GM13976 (cell line): ENCODE measurements at regions not wholly inside any gene's neighbourhood (a gene's known extent, or its start where the extent isn't known, plus 50 kb on each side); places are given as distances from the start of the nearest gene placed in this dataset.

Experiments used
- DNase-seq: peaks from one replicate; pipeline ENCODE4 v3.0.0; 2012; ENCODE audit warnings: low spot score
- CTCF ChIP-seq: IDR thresholded peaks from 2 replicates; pipeline ENCODE4 v1.5.1; 2012; ENCODE audit warnings: borderline replicate concordance, mild to moderate bottlenecking; ENCODE audit not compliant: insufficient read depth; ENCODE audit errors: extremely low read depth, missing control alignments, control extremely low read depth
- in situ Hi-C: fragments of 300-500 bp; cut with MboI; formaldehyde crosslinking; loops from one replicate; pipeline ENCODE4 v1.12.0; 2022; ENCODE audit warnings: low sequenced_read_pairs, mixed read lengths, inconsistent platforms; ENCODE audit not compliant: unreplicated experiment

DNA sequence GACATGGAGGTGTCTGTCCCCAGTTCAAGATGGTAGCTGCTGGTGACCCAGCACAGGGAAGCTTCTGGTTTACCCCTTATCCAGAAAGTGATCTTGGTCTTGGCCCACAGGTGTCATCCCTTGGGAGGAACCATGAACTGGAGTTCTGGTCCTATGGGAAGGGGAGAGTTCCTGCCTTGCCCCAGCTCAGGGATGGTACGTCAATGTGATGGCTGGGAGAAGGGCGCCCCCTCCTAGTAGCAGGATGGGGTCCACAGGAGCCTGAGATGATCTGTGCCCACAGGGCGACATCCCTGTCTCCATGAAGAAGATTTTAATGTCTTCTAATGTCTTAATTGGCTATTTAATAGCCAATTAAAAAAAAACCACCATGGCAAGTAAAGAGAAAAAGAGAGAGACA lies 249.8 kb downstream of the SIPA1L2 start:
- no peak for DNase-seq
- TF ChIP-seq CTCF: no peak
- in situ Hi-C loops: no loop called here

GRCh38 chr1:232379063-232379434 lies 250.9 kb downstream of the SIPA1L2 start:
- TF ChIP-seq CTCF: no peak
- in situ Hi-C loops: no loop called here
- DNase-seq: no peak

DNA sequence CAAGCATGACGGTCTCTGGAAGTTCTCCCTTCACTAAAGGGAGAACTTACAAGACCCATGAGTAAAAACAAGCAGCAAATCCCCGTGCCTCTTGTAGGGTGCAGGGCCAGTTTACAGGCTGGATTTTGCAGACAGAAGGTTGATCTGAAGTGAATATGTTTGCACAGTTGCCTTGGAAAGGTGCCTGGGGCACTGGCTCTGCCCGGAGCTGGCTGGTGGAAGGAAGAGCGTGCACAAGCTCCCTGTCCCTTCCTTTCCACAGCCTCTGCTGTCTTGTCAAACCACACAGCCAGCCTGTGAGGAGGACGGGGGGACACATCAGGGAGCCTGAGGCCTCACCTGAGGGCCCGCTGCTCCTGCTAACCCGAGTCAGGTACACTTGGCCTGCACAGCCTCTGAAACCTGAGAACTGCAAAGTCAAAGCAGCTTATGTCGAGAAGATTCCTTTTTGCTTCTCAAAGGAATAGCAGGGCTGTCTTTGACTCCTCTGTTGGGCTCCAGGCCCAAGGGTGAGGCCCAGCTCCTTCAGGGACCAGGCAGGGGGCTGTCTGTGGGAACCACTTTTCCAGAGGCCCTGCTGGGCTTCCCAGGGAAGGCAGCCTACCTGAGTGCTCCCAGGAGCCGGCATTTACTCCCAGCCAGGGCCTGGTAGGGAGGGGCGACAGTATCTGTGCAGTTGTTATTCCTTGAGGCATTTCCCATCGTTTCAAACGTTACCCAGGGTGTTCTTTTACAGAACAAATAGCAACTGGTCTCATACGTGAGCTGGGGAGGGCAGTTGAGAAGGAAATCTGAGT lies 251.5 kb downstream of the SIPA1L2 start:
- TF ChIP-seq CTCF: no peak
- in situ Hi-C loops: no loop called here
- DNase-seq: no peak

DNA sequence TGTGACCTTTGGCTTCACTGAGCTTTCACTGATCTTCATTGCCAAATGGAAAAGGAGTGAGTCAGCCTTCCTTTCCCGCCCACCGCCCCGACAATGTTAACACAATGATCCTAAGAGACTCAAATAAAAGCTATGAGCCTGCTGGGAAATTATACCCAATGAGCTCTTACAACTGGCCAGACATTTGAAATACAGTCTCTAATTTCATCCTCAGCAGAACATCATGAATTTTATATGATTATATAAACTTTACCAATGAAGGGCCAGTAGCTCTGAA lies 252.5 kb downstream of the SIPA1L2 start:
- in situ Hi-C loops: no loop called here
- no peak for DNase-seq
- TF ChIP-seq CTCF: no peak

DNA sequence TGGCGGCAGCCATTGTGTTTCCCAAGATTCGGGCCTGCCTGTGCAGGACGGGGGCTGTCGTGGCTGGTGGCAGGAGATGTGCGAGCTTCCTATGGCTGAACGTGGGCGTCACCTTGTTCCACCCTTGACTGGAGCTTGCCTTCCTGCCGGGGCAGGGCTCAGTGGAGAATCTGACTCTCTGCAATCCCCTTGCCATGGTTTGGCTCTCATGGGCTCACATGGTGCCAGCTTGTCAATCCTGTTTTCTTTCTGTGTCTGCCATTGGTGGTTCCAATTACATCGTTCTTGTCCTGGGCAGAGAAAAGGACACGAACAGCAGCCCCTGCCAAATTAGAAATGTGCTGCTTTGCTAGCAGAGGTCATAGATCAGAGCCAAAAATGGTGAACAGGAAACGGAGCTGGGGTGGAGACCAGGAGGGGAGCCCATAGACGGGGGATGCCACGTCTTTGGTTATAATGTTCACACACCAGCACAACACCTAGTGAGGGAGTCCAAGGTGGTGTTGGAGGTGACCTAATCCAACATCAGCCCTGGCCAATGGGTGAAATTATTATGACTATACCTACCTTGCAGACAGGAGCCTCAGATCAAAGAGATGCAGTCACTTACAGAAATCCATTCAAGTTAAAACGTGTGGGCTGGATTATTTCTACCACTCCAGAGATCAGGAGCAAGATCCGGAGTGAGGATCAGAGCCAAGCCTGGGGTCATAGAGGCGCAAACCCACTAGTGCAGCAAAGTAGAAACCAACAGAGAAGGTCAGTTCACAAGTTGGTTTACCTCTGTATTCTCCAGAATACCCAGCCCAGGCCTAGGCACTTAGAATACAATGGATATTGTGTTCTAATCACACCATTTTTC lies 253.1 kb downstream of the SIPA1L2 start:
- no peak for DNase-seq
- TF ChIP-seq CTCF: no peak
- in situ Hi-C loops: no loop called here

DNA sequence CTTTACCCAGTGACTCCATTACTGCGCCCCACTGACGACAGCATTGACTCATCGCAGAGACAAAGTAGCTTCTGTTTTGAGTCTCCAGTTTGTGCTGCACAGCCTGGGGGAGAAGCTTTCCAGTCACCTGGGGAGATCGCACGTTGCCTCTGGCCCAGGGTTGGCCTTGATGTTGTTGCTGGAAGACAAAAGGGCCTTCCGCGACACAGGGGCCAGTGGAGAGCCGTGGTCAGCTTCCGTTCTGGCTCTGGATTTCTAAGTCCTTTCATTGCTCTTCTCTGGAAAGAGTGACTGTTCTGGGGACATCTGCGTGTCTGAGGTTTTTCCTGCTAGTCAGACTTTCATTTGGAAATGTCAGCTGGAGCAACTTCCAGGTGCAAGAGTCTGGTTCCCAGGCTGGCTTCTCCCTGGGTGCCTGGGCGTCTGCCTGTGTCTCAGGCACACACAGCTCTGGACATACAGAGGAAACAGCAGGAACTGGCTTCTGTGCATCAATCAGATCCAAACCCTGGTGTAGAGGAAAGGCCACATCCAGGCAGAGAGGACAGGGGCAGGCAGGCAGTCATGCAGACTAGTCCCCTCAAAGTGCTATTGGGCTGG lies 257.0 kb downstream of the SIPA1L2 start:
- no peak for TF ChIP-seq CTCF
- in situ Hi-C loops: no loop called here
- DNase-seq: no peak
